Endothelial cell of umbilical vein (primary cell): ENCODE measurements at regions not wholly inside any gene's neighbourhood (a gene's known extent, or its start where the extent isn't known, plus 50 kb on each side); places are given as distances from the start of the nearest gene placed in this dataset.

ENCODE experiments used
- BruUV-seq: library from RNA; stranded (reverse); fragments of 400-500 nt; replicated peaks from 2 replicates; lab custom pipeline; 2021; lab: Mats Ljungman, UMichigan
- CTCF ChIA-PET: fragments of 300-600, 350-600 bp; sonication (Branson Sonifier 250); formaldehyde crosslinking; loops from one replicate; lab custom pipeline; 2021; ENCODE audit warnings: antibody characterized with exemption, inconsistent platforms; lab: Charles Lee
- POLR2A ChIA-PET: fragments of 300-600, 350-600 bp; sonication (Branson Sonifier 250); formaldehyde crosslinking; loops from one replicate; lab custom pipeline; 2021; ENCODE audit warnings: antibody characterized with exemption, inconsistent platforms; lab: Charles Lee
- DNase-seq: peaks from one replicate; pipeline ENCODE4 v3.0.0-alpha.2; 2011; ENCODE audit warnings: low read depth, low spot score
- FAIRE-seq: peaks from 2 replicates; lab custom pipeline; 2011; peaks lifted over from hg19 to GRCh38; lab: Jason Lieb, UNC
- H2AFZ ChIP-seq: 2 replicates; pipeline ENCODE4 v1.6.0; 2012; ENCODE audit warnings: low read depth, low read length, control low read depth, inconsistent platforms
- H3K27ac ChIP-seq: 2 replicates; pipeline ENCODE4 v1.5.1; 2011; ENCODE audit warnings: low read depth, mild to moderate bottlenecking, control low read depth, low read length, moderate library complexity; ENCODE audit not compliant: insufficient read depth
- H3K27me3 ChIP-seq, 2 experiments: 2 replicates each; pipeline versions ENCODE4 v1.6.0 to v1.6.1; 2011; ENCODE audit warnings: low read length in 2 of 2, mixed read lengths in 1 of 2; ENCODE audit not compliant: control insufficient read depth in 2 of 2, insufficient read depth in 2 of 2
- H3K36me3 ChIP-seq, 2 experiments: 2 replicates in 1 of 2; 3 replicates in 1 of 2; pipeline ENCODE4 v1.5.1; 2011; ENCODE audit warnings: low read length in 2 of 2, mild to moderate bottlenecking in 1 of 2, moderate library complexity in 1 of 2; ENCODE audit not compliant: control insufficient read depth in 2 of 2, insufficient read depth in 2 of 2; ENCODE audit errors: extremely low read depth in 1 of 2
- H3K4me1 ChIP-seq: 3 replicates; pipeline ENCODE4 v1.5.1; 2011; ENCODE audit warnings: mild to moderate bottlenecking, low read length; ENCODE audit not compliant: control insufficient read depth, insufficient read depth; ENCODE audit errors: extremely low read depth
- H3K4me2 ChIP-seq: 2 replicates; pipeline ENCODE4 v1.6.1; 2011; ENCODE audit warnings: low read length, control low read depth, mixed read lengths; ENCODE audit not compliant: insufficient read depth
- H3K4me3 ChIP-seq, 3 experiments: fragments of 200-600 bp in 1 of 3; sonication (generic), shearing (Covaris generic) in 1 of 3; replicated peaks in 1 of 3; 2 replicates each; pipeline ENCODE4 v1.5.1; 2011 to 2016; ENCODE audit warnings: control low read depth in 3 of 3, low read length in 3 of 3, mild to moderate bottlenecking in 2 of 3, inconsistent platforms in 1 of 3, low read depth in 1 of 3, moderate library complexity in 1 of 3; ENCODE audit not compliant: insufficient read depth in 1 of 3
- H3K79me2 ChIP-seq: 2 replicates; pipeline ENCODE4 v1.6.0; 2012; ENCODE audit warnings: low read length, inconsistent platforms; ENCODE audit not compliant: control insufficient read depth, insufficient read depth
- H3K9ac ChIP-seq: replicated peaks from 2 replicates; pipeline ENCODE3; 2011; ENCODE audit warnings: low read length, control low read depth; ENCODE audit not compliant: insufficient read depth; ENCODE audit errors: extremely low read depth
- H3K9me1 ChIP-seq: replicated peaks from 3 replicates; pipeline ENCODE4 v1.6.0; 2011; ENCODE audit warnings: mild to moderate bottlenecking, low read length; ENCODE audit not compliant: control insufficient read depth, insufficient read depth; ENCODE audit errors: extremely low read depth
- H3K9me3 ChIP-seq: replicated peaks from 2 replicates; pipeline ENCODE4 v1.5.1; 2012; ENCODE audit warnings: low read length, inconsistent platforms; ENCODE audit not compliant: control insufficient read depth, insufficient read depth
- H4K20me1 ChIP-seq: replicated peaks from 2 replicates; pipeline ENCODE3; 2011; ENCODE audit warnings: mild to moderate bottlenecking, low read length; ENCODE audit not compliant: control insufficient read depth, insufficient read depth; ENCODE audit errors: extremely low read depth
- EZH2 ChIP-seq: IDR thresholded peaks from 2 replicates; pipeline ENCODE4 v1.6.1; 2012; ENCODE audit warnings: borderline replicate concordance, low read depth, mild to moderate bottlenecking, moderate library complexity, low read length, inconsistent platforms; ENCODE audit not compliant: severe bottlenecking
- FOS ChIP-seq: IDR thresholded peaks from 2 replicates; pipeline ENCODE4 v1.6.1; 2011; ENCODE audit warnings: mild to moderate bottlenecking, low read length, moderate library complexity, borderline replicate concordance; ENCODE audit not compliant: insufficient read depth
- GATA2 ChIP-seq: IDR thresholded peaks from 2 replicates; pipeline ENCODE4 v1.7.0; 2011; ENCODE audit warnings: low read depth, mild to moderate bottlenecking, moderate library complexity, mixed read lengths, low read length; ENCODE audit not compliant: insufficient read length, insufficient read depth
- JUN ChIP-seq: IDR thresholded peaks from 2 replicates; pipeline ENCODE4 v1.6.1; 2011; ENCODE audit warnings: borderline replicate concordance, low read depth; ENCODE audit not compliant: insufficient read length, insufficient read depth
- MYC ChIP-seq: IDR thresholded peaks from one replicate; pipeline ENCODE4 v1.6.1; 2011; ENCODE audit warnings: mild to moderate bottlenecking, low read depth, low read length
- POLR2A ChIP-seq: IDR thresholded peaks from 2 replicates; pipeline ENCODE4 v1.6.1; 2012; ENCODE audit warnings: low read depth, mild to moderate bottlenecking, control low read depth, low read length
- POLR2AphosphoS5 ChIP-seq: IDR thresholded peaks from 2 replicates; pipeline ENCODE4 v1.6.1; 2012; ENCODE audit warnings: low read depth, mild to moderate bottlenecking, control low read depth, low read length, moderate library complexity; ENCODE audit not compliant: insufficient read depth
- dilution Hi-C: fragments of 300-500 bp; cut with MboI; formaldehyde crosslinking; loops from one replicate; pipeline ENCODE4 v1.15.0; 2019; ENCODE audit warnings: low sequenced_read_pairs; ENCODE audit not compliant: extremely low pct_ligation_motif_present
- intact Hi-C: fragments of 100-400 bp; cut with micrococcal nuclease; formaldehyde crosslinking; loops from one replicate; pipeline ENCODE4 v1.10.0; 2022
- TF ChIP-seq, protein P1 (sequence below): IDR thresholded peaks from 2 replicates; pipeline ENCODE4 v1.6.1; 2011; ENCODE audit not compliant: insufficient read depth, insufficient read length
- TF ChIP-seq, protein P2 (sequence below), 2 donors: IDR thresholded peaks; 1 replicate in 1 of 2; 2 replicates in 1 of 2; pipeline ENCODE4 v1.5.1; 2011; ENCODE audit warnings: low read length in 2 of 2, mild to moderate bottlenecking in 2 of 2, moderate library complexity in 2 of 2, control low read depth in 1 of 2, inconsistent platforms in 1 of 2, low read depth in 1 of 2; ENCODE audit not compliant: insufficient read depth in 1 of 2; ENCODE audit errors: extremely low read depth in 1 of 2

DNA sequence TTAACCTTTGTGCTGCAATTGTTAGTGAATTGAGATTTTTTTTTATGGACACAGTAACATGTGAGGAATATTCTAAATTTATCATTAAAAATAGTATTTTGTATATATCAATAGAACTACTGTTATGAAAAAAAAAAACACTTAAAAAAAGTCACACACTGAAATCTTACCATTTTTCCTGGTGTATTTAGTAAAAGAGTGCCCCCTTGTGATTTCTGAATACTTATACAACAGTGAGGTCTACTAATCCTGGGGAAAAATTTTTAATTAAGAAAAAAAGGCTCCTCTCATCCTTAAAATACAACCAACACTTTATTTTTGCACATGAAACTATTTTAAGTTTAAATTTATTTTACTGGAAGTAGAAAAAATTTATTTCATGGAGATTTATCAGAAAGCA, 56.4 kb upstream of the SPOCK3 start:
- H3K27ac ChIP-seq = no peak overlapping the region
- no peaks in the 10 kb centered on the region for H3K4me1 ChIP-seq
- H3K4me2 ChIP-seq = no peak overlapping the region
- H3K9me3 ChIP-seq = no peaks in the 10 kb centered on the region
- no peak overlapping the region for H3K9ac ChIP-seq
- TF ChIP-seq POLR2A (no peak), GATA2 (no peak), EZH2 (no peak), JUN (no peak), POLR2AphosphoS5 (no peak), MYC (no peak), FOS (no peak)
- TF ChIP-seq, protein P1, sequence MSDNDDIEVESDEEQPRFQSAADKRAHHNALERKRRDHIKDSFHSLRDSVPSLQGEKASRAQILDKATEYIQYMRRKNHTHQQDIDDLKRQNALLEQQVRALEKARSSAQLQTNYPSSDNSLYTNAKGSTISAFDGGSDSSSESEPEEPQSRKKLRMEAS = no peak
- TF ChIP-seq, protein P2, sequence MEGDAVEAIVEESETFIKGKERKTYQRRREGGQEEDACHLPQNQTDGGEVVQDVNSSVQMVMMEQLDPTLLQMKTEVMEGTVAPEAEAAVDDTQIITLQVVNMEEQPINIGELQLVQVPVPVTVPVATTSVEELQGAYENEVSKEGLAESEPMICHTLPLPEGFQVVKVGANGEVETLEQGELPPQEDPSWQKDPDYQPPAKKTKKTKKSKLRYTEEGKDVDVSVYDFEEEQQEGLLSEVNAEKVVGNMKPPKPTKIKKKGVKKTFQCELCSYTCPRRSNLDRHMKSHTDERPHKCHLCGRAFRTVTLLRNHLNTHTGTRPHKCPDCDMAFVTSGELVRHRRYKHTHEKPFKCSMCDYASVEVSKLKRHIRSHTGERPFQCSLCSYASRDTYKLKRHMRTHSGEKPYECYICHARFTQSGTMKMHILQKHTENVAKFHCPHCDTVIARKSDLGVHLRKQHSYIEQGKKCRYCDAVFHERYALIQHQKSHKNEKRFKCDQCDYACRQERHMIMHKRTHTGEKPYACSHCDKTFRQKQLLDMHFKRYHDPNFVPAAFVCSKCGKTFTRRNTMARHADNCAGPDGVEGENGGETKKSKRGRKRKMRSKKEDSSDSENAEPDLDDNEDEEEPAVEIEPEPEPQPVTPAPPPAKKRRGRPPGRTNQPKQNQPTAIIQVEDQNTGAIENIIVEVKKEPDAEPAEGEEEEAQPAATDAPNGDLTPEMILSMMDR (IDR thresholded peaks at IDR 0.05; ENCODE audit: extremely low read depth in 1 of 2, insufficient read depth in 1 of 2, low read depth in 1 of 2, low read length in 2 of 2) = peak; percentile 12 to 18
- intact Hi-C loops = loop anchor here (1.0 to 2.0 kb wide), 2 partner anchors 269 to 786 kb away; no protein-coding TSS in a partner anchor
- no peaks in the 10 kb centered on the region for H3K79me2 ChIP-seq
- no peaks in the 10 kb centered on the region for H4K20me1 ChIP-seq
- H3K9me1 ChIP-seq = no peaks in the 10 kb centered on the region
- no peak overlapping the region for H3K4me3 ChIP-seq
- DNase-seq (peak; percentile 11), FAIRE-seq (no peak)
- H3K36me3 ChIP-seq = no peaks in the 10 kb centered on the region
- H3K27me3 ChIP-seq = no peaks in the 10 kb centered on the region
- no TSS peak for BruUV-seq
- CTCF ChIA-PET = interaction anchor here (1.2 to 2.1 kb wide), 7 partner anchors 56 to 1799 kb away, joined by 3 to 18 read pairs (median 8); partner anchors contain the start of gene SPOCK3
- dilution Hi-C loops = no loop called here
- POLR2A ChIA-PET = no interaction called here
- H2AFZ ChIP-seq = no peak overlapping the region
